ENCODE measurements at regions not wholly inside any gene's neighbourhood (a gene's known extent, or its start where the extent isn't known, plus 50 kb on each side); places are given as distances from the start of the nearest gene placed in this dataset.
"Not testable (repeated sequence)": the region's sequence is repeated elsewhere in the genome, so short reads cannot be mapped to it uniquely, and the experiment has no call there.

DNA sequence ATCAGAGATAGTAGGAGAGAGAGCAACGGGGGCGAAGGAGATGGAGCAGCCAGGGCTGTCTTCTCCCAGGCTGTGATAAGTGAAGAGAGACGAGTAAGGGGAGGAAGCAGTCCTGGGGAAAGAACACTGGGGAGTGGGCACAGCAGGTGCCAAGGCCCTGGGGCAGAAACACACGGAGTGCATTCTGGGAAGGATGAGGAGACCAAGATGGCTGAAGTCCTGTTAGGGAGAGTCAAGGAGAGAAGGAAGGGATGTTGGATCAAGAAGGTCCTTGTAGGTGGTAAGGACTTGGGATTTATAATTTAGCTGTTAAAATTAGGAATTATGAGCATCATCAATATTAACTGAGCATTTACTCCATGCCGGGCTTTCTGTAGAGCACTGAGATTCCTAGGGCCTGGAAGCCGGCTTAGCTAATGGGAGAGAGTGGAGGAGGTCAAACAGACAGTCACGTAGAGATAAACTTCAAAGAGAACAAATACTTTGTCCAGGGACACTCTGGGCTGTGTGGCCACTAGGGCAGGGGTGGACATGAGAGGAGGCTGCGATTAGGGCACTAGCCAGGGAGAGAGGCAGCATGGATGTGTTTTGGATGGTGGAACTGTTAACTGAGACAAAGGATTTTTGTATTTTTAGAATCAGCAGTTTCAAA is 134.2 kb upstream of the PEG3 start:
- ATAC-seq (replicated peaks in 6 of 8): no peak
- Histone ChIP-seq H3K4me1 (replicated peaks in 1 of 2) (peaks cover 5 to 31% of the 10 kb centered on the region in 2 donors), H3K4me3 (no peak overlapping the region), H3K27ac (peak overlapping the region in 1 of 2 donors; percentile 54)
- 0 to 71% (median 29%) methylated on average over 1 to 8 of the region's 8 CpGs; no CpG with 5 or more reads in 1 of the 10 experiments for WGBS, 10 experiments
- in situ Hi-C loops (cut with MboI; ENCODE audit: low pct_unique_long_range_greater_than_20kb in 2 of 9, low sequenced_read_pairs in 9 of 9, unreplicated experiment in 9 of 9): no loop called here

DNA sequence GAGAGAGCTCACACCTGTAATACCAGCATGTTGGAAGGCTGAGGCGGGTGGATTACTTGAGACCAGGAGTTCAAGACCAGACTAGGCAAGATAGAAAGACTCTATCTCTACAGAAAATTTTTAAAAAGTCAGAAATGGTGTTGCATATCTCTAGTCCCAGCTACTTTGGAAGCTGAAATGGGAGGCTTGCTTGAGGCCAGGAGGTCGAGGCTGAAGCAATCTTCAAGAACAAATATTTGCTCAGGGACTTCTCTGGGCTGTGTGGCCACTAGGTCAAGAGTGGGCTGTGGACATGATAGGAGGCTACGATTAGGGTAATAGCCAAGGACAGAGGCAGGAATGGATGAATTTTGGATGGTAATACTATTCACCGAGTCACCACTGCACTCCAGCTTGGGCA is 135.8 kb upstream of the PEG3 start:
- Histone ChIP-seq H3K4me3 (no peak overlapping the region), H3K27ac (no peak overlapping the region), H3K4me1 (replicated peaks in 1 of 2) (peaks cover 5 to 31% of the 10 kb centered on the region in 2 donors)
- in situ Hi-C loops (cut with MboI; ENCODE audit: low pct_unique_long_range_greater_than_20kb in 2 of 9, low sequenced_read_pairs in 9 of 9, unreplicated experiment in 9 of 9): no loop called here
- 0 to 60% (median 34%) methylated on average over 1 to 4 of the region's 4 CpGs; no CpG with 5 or more reads in 1 of the 10 experiments for WGBS, 10 experiments
- no peak for ATAC-seq (replicated peaks in 6 of 8)

DNA sequence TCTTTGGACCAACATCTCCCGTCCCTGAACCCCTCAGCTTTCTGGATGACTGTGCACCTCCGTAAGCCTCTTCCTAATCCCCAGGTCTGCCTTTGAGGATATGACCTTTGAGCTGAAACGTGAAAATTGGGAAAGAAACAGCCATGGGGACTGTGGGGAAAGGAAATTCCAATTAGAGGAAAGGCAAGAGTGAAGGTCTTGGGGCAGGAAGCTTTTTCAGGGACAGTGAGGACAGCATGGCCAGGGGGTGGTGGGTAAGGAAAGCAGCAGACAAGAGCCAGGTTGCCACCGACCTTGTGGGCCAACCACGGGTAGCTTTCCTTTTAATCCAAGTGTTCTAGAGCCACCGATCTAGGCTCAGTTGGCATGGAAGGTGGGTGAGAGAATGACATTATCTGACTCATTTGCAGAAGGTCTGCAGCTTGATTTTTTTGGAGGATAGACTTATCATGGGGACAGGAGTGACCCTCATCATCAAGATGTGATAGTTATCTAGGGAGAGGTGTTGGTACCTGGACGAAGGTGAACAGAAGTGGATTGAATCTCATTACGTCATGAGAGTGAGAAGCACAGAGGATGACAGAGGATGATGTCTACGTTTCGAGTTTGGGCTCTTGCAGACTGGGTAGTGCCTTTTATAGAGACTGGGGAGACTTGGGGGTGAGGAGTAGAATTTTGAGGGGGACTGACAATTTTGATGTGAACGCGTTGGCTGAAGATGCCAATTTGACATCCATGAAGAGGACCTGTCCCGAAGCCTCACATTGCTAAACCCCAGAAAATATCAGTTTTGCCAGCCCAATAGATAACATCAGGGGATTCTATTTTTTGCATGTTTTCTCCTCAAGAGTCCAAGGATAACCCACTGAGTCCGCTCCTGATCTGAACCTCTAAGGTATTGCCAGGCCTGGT is 136.7 kb upstream of the PEG3 start:
- in situ Hi-C loops (cut with MboI; ENCODE audit: low pct_unique_long_range_greater_than_20kb in 2 of 9, low sequenced_read_pairs in 9 of 9, unreplicated experiment in 9 of 9): no loop called here
- no peak overlapping the region for H3K27ac ChIP-seq
- H3K4me1 ChIP-seq (replicated peaks in 1 of 2): peaks cover 5 to 29% of the 10 kb centered on the region in 2 donors
- no peak overlapping the region for H3K4me3 ChIP-seq
- 19 to 53% (median 36%) methylated on average over 3 to 13 of the region's 14 CpGs; no CpG with 5 or more reads in 3 of the 10 experiments for WGBS, 10 experiments
- no peak for ATAC-seq (replicated peaks in 6 of 8)

DNA sequence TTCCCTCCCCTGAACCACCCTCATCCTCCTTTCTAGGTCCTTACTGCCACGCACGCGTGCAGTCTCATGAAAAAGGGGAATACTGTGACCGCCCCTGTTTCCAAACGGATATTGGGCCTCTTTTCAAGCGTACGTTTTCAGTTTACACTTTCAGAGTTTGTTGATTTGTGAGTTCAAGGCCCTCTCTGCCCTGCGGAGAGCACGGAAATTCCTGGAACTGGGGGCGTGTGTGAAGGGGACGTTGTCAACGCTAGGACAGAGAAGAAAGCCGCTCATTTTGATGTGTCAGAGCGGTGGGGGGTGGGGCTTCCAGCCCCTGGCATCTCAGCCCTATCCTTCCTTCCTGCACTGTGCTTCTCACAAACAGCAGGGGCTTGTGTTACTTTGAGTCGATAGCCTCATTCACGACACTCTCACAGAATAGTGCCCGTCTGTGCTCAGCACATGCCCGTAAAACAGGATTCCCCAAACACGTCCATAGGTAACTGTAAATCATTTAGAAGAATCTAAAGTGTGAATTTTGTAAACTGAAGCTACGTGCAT is 137.6 kb upstream of the PEG3 start:
- peak in 1 of 8 experiments; percentile 7 for ATAC-seq (replicated peaks in 6 of 8)
- Histone ChIP-seq H3K4me3 (no peak overlapping the region), H3K27ac (no peak overlapping the region), H3K4me1 (replicated peaks in 1 of 2) (peaks cover 5 to 27% of the 10 kb centered on the region in 2 donors)
- in situ Hi-C loops (cut with MboI; ENCODE audit: low pct_unique_long_range_greater_than_20kb in 2 of 9, low sequenced_read_pairs in 9 of 9, unreplicated experiment in 9 of 9): no loop called here
- 7 to 100% (median 52%) methylated on average over 2 to 18 of the region's 20 CpGs; no CpG with 5 or more reads in 3 of the 10 experiments for WGBS, 10 experiments

DNA sequence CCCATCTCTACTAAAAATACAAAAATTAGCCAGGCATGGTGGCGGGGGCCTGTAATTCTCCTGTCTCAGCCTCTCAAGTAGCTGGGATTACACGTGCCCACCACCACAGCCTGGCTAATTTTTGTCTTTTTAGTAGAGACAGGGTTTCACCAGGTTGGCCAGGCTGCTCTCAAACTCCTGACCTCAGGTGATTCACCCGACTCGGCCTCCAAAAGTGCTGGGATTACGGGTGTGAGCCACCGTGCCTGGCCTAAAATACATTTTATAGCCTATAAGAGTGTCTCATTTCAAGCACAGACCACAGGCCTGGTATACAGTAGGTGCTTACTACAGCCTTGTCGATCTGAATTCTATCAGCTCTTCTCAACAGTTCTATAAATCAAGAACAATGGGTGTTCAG is 139.5 kb upstream of the USP29 start:
- WGBS, 10 experiments: 12 to 83% (median 49%) methylated on average over 1 to 6 of the region's 7 CpGs; no CpG with 5 or more reads in 3 of the 10 experiments
- H3K4me3 ChIP-seq; in situ Hi-C loops (cut with MboI; ENCODE audit: low pct_unique_long_range_greater_than_20kb in 2 of 9, low sequenced_read_pairs in 9 of 9, unreplicated experiment in 9 of 9); H3K27ac ChIP-seq; ATAC-seq (replicated peaks in 6 of 8): not testable (repeated sequence)
- peaks cover 0 to 16% of the 10 kb centered on the region in 2 donors for H3K4me1 ChIP-seq (replicated peaks in 1 of 2)

DNA sequence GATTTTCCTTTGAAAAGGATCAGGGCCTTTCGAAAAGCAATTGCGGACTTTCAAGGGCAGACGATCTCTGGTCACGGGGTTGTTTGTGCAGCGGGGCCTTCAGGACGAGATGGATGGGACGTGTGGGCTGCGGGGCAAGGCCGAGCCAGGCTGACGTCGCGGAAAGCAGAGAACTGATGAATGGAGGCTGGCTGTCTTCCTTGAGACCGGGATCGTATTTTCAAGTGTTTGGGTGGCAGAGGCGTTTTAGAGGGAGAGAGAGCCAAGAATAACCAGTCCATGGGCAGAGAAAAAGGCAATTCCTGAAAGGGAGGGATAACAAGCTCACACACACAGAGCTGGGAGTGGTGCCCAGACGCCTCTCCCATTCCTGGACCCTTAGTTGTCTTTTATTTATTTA is 138.9 kb upstream of the USP29 start:
- peak overlapping the region in 1 of 2 donors; percentile 4 for H3K27ac ChIP-seq
- in situ Hi-C loops (cut with MboI; ENCODE audit: low pct_unique_long_range_greater_than_20kb in 2 of 9, low sequenced_read_pairs in 9 of 9, unreplicated experiment in 9 of 9): no loop called here
- 43 to 77% (median 54%) methylated on average over 2 to 16 of the region's 16 CpGs; no CpG with 5 or more reads in 5 of the 10 experiments for WGBS, 10 experiments

DNA sequence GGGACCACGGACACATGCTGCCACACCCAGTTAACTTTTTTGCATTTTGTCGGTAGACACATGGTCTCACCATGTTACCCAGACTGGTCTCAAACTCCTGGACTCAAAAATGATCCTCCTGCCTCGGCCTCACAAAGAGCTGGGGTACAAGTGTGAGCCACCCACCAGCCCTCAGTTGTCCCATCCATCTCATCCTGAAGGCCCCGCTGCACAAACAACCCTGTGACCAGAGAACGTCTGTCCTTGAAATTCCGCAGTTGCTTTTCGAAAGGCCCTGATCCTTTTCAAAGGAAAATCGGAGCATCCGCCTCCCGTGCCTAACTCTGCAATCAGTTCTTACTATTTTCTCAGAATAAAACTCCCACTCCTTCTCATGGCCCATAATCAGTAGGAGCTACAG is 138.3 kb upstream of the USP29 start:
- WGBS, 10 experiments: 33 to 77% (median 43%) methylated on average over 2 to 6 of the region's 10 CpGs; no CpG with 5 or more reads in 3 of the 10 experiments
- H3K4me1 ChIP-seq (replicated peaks in 1 of 2): peaks cover 0 to 12% of the 10 kb centered on the region in 2 donors
- ATAC-seq (replicated peaks in 6 of 8); H3K27ac ChIP-seq; in situ Hi-C loops (cut with MboI; ENCODE audit: low pct_unique_long_range_greater_than_20kb in 2 of 9, low sequenced_read_pairs in 9 of 9, unreplicated experiment in 9 of 9); H3K4me3 ChIP-seq: not testable (repeated sequence)

More for the DNA sequence above, 138.9 kb upstream of the USP29 start:
- ATAC-seq (replicated peaks in 6 of 8): peak in 3 of 8 experiments; percentile 38 to 58 (median 48)
- Histone ChIP-seq H3K4me1 (replicated peaks in 1 of 2) (peaks cover 0 to 11% of the 10 kb centered on the region in 2 donors), H3K4me3 (no peak overlapping the region)

DNA sequence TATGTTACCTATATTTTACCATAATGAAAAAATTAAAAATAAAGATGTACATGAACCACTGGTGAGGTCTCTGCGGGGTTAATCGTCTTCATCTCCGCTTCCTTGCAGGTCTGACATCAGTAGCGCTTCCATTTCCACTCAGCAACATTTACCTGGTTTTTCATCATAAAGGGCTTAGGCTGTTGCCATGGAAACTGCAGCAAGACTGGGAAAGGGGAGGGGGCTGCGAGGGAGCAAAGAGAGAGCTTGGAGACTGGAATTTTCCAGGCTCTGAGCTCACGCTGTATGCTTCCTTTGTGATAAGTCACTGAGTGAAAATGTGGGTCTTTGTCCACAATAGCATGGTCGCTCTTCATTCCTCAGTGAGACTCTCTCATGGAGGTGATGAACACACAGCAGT is 136.6 kb upstream of the USP29 start:
- H3K27ac ChIP-seq: peak overlapping the region in 1 of 2 donors; percentile 92
- in situ Hi-C loops (cut with MboI; ENCODE audit: low pct_unique_long_range_greater_than_20kb in 2 of 9, low sequenced_read_pairs in 9 of 9, unreplicated experiment in 9 of 9): no loop called here

DNA sequence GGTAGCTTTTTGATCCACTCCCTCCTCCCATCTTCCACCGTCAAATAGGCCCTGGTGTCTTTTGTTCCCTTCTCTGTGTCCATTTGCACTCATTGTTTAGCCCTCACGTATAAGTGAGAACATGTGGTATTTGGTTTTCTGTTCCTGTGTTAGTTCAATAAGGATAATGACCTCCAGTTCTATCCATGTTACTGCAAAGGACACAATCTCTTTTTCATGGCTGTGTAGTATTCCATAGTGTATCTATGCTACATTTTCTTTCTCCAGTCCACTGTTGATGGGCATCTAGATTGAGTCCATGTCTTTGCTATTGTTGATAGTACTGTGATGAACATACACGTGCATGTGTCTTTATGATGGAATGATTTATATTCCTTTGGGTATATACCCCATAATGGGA is 136.0 kb upstream of the USP29 start:
- peak overlapping the region in 1 of 2 donors; percentile 92 for H3K27ac ChIP-seq
- WGBS, 10 experiments: 0 to 72% (median 37%) methylated on average over 1 to 3 of the region's 3 CpGs; no CpG with 5 or more reads in 2 of the 10 experiments
- H3K4me1 ChIP-seq (replicated peaks in 1 of 2): peaks cover 0 to 30% of the 10 kb centered on the region in 2 donors
- H3K4me3 ChIP-seq: no peak overlapping the region
- in situ Hi-C loops (cut with MboI; ENCODE audit: low pct_unique_long_range_greater_than_20kb in 2 of 9, low sequenced_read_pairs in 9 of 9, unreplicated experiment in 9 of 9): no loop called here
- ATAC-seq (replicated peaks in 6 of 8): no peak

More for the DNA sequence above, 136.6 kb upstream of the USP29 start:
- H3K4me1 ChIP-seq (replicated peaks in 1 of 2): peaks cover 0 to 30% of the 10 kb centered on the region in 2 donors
- peak in 5 of 8 experiments; percentile 56 to 84 (median 78) for ATAC-seq (replicated peaks in 6 of 8)
- no peak overlapping the region for H3K4me3 ChIP-seq
- 0 to 28% (median 9%) methylated on average over 1 to 7 of the region's 7 CpGs; no CpG with 5 or more reads in 5 of the 10 experiments for WGBS, 10 experiments

DNA sequence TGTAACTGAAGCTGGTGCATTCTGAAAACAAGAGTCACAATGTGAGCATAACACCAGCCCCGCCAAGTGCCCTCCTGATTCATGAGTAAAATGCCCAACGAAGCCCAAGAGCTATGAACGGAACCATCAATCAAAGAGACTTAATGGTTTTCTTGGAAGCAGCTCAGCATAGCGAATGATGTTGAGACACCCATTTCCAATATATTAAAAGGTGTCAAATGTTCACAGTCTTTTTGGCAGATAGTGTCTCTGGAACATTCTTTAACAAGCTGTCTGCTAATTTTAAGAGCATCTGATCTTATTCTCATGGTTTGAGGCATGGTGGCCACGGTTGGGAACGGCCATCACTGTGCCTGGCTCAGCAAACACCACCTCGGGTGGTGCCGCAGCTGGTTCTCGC is 133.4 kb upstream of the USP29 start:
- WGBS, 10 experiments: 0 to 51% (median 29%) methylated on average over 3 to 7 of the region's 9 CpGs; no CpG with 5 or more reads in 2 of the 10 experiments
- no peak for ATAC-seq (replicated peaks in 6 of 8)
- H3K4me3 ChIP-seq: no peak overlapping the region
- peaks cover 0 to 30% of the 10 kb centered on the region in 2 donors for H3K4me1 ChIP-seq (replicated peaks in 1 of 2)
- in situ Hi-C loops (cut with MboI; ENCODE audit: low pct_unique_long_range_greater_than_20kb in 2 of 9, low sequenced_read_pairs in 9 of 9, unreplicated experiment in 9 of 9): no loop called here
- no peak overlapping the region for H3K27ac ChIP-seq

DNA sequence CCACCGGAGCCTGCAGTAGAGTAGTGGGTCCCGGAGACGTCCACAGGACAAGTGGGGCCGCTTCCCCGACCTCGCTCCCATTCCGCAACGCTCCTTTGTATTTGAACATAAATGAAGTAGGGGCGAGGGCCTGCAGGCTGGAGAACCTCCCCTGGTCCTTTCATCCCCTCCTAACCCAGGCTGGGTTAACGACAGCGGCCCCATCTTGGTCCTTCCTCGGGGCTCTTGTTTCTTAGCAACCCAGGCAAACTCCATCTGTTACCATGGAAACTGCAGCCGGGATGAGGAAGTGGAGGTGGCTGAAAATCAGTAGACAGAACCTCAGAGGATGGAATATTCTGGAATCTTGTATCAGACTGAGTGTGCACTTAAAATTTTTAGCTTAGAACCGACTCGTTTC is 132.6 kb upstream of the USP29 start:
- 0 to 100% (median 43%) methylated on average over 1 to 11 of the region's 15 CpGs; no CpG with 5 or more reads in 2 of the 10 experiments for WGBS, 10 experiments
- Histone ChIP-seq H3K4me3 (no peak overlapping the region), H3K4me1 (replicated peaks in 1 of 2) (peaks cover 0 to 30% of the 10 kb centered on the region in 2 donors), H3K27ac (peak overlapping the region in 1 of 2 donors; percentile 63)
- peak in 3 of 8 experiments; percentile 36 to 56 (median 47) for ATAC-seq (replicated peaks in 6 of 8)
- in situ Hi-C loops (cut with MboI; ENCODE audit: low pct_unique_long_range_greater_than_20kb in 2 of 9, low sequenced_read_pairs in 9 of 9, unreplicated experiment in 9 of 9): no loop called here

DNA sequence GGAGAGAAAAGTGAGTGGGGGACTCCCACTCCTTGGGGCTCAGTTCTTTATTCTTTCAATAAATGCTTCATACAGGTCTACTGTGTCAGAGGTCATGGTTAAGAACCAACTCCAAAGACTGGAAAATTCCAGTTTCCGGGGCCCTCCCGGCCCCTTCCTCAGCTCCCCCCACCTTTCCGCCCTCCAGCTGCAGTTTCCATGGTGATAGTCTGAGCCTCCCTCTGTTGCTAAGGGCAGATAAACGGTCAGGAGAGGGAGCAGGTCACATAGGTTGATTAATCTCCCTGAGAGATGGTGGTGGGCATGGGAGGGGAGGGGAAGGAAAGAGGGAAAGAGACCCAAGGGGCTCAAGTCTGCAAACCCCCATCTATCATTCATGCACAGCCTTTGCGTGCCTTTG is 131.5 kb upstream of the USP29 start:
- Histone ChIP-seq H3K4me3 (no peak overlapping the region), H3K27ac (no peak overlapping the region), H3K4me1 (replicated peaks in 1 of 2) (peaks cover 0 to 23% of the 10 kb centered on the region in 2 donors)
- in situ Hi-C loops (cut with MboI; ENCODE audit: low pct_unique_long_range_greater_than_20kb in 2 of 9, low sequenced_read_pairs in 9 of 9, unreplicated experiment in 9 of 9): no loop called here
- peak in 5 of 8 experiments; percentile 45 to 90 (median 74) for ATAC-seq (replicated peaks in 6 of 8)
- 0% methylated on average over 2 of the region's 5 CpGs; no CpG with 5 or more reads in 8 of the 10 experiments for WGBS, 10 experiments
